Upper lobe of right lung (tissue), 1 donor: ENCODE measurements at regions not wholly inside any gene's neighbourhood (a gene's known extent, or its start where the extent isn't known, plus 50 kb on each side); places are given as distances from the start of the nearest gene placed in this dataset.
"Not testable (repeated sequence)": the region's sequence is repeated elsewhere in the genome, so short reads cannot be mapped to it uniquely, and the experiment has no call there.

ENCODE experiments used
- ATAC-seq: fragments of 200-7000 bp; cut with Tn5 transposase; one replicate; pipeline ENCODE4 v1.9.1; 2020; ENCODE audit warnings: mild to moderate bottlenecking, moderate library complexity
- DNase-seq: peaks from one replicate; pipeline ENCODE4 v3.0.0-alpha.2; 2020
- H3K27ac ChIP-seq: fragments of 200-600 bp; one replicate; pipeline ENCODE4 v1.8.0; 2022
- H3K27me3 ChIP-seq: fragments of 200-600 bp; one replicate; pipeline ENCODE4 v1.8.0; 2022; ENCODE audit warnings: mild to moderate bottlenecking
- H3K36me3 ChIP-seq: fragments of 200-600 bp; one replicate; pipeline ENCODE4 v1.8.0; 2022
- H3K4me1 ChIP-seq: fragments of 200-600 bp; one replicate; pipeline ENCODE4 v1.8.0; 2022
- H3K4me3 ChIP-seq: fragments of 200-600 bp; one replicate; pipeline ENCODE4 v1.8.0; 2022; ENCODE audit warnings: mild to moderate bottlenecking
- H3K9me3 ChIP-seq: fragments of 200-600 bp; one replicate; pipeline ENCODE4 v1.8.0; 2022
- CTCF ChIP-seq: fragments of 200-600 bp; IDR thresholded peaks from one replicate; pipeline ENCODE4 v1.8.0; 2022; ENCODE audit warnings: antibody characterized with exemption
- intact Hi-C: fragments of 100-400 bp; cut with DNase I; formaldehyde crosslinking; loops from one replicate; pipeline ENCODE4 v1.11.0; 2022
- donor health status: DM: no; HTN: yes; CAD: no; lungs with severe emphysema.

GRCh38 chr3:84717894-84718293 lies 240.9 kb upstream of the CADM2 start:
- H3K4me1 ChIP-seq, result no peaks in the 10 kb centered on the region
- no peak for DNase-seq
- no peak for ATAC-seq
- H3K27me3 ChIP-seq, result no peaks in the 10 kb centered on the region
- H3K4me3 ChIP-seq, result no peak overlapping the region
- intact Hi-C loops, result no loop called here
- no peaks in the 10 kb centered on the region for H3K9me3 ChIP-seq
- H3K36me3 ChIP-seq, result no peaks in the 10 kb centered on the region
- H3K27ac ChIP-seq, result no peak overlapping the region
- TF ChIP-seq CTCF, result no peak

- no peaks in the 10 kb centered on the region for H3K27me3 ChIP-seq
- no peaks in the 10 kb centered on the region for H3K36me3 ChIP-seq
- no peaks in the 10 kb centered on the region for H3K4me1 ChIP-seq
- ATAC-seq (no peak), DNase-seq (no peak)
- intact Hi-C loops, result no loop called here
- no peak overlapping the region for H3K4me3 ChIP-seq
- H3K27ac ChIP-seq, result no peak overlapping the region
- TF ChIP-seq CTCF, result no peak
- H3K9me3 ChIP-seq, result no peaks in the 10 kb centered on the region
Observed at GRCh38 chr3:84724877-84725276, 233.9 kb upstream of the CADM2 start.

- no peak for TF ChIP-seq CTCF
- H3K27ac ChIP-seq, result no peak overlapping the region
- ATAC-seq, result no peak
- no peaks in the 10 kb centered on the region for H3K27me3 ChIP-seq
- H3K4me1 ChIP-seq, result no peaks in the 10 kb centered on the region
- H3K9me3 ChIP-seq, result no peaks in the 10 kb centered on the region
- no peak overlapping the region for H3K4me3 ChIP-seq
- intact Hi-C loops, result no loop called here
- no peak for DNase-seq
- H3K36me3 ChIP-seq, result no peaks in the 10 kb centered on the region
Observed at GRCh38 chr3:84727616-84728015, 231.2 kb upstream of the CADM2 start.

- H3K4me1 ChIP-seq, H3K27ac ChIP-seq, H3K4me3 ChIP-seq, intact Hi-C loops, H3K9me3 ChIP-seq, DNase-seq, H3K27me3 ChIP-seq, H3K36me3 ChIP-seq: not testable (repeated sequence)
- ATAC-seq, result peak; percentile 36
Observed at GRCh38 chr3:84734731-84735130, 224.1 kb upstream of the CADM2 start.

- TF ChIP-seq CTCF, result no peak
- ATAC-seq (no peak), DNase-seq (no peak)
- no peak overlapping the region for H3K27ac ChIP-seq
- H3K4me1 ChIP-seq, result no peaks in the 10 kb centered on the region
- no peaks in the 10 kb centered on the region for H3K9me3 ChIP-seq
- intact Hi-C loops, result no loop called here
- H3K27me3 ChIP-seq, result no peaks in the 10 kb centered on the region
- H3K4me3 ChIP-seq, result no peak overlapping the region
- H3K36me3 ChIP-seq, result no peaks in the 10 kb centered on the region
Observed at GRCh38 chr3:84738086-84738485, 220.7 kb upstream of the CADM2 start.

GRCh38 chr3:84742915-84743425 lies 215.8 kb upstream of the CADM2 start:
- Histone ChIP-seq H3K9me3 (no peaks in the 10 kb centered on the region), H3K27me3 (no peaks in the 10 kb centered on the region), H3K36me3 (no peaks in the 10 kb centered on the region), H3K4me3 (no peak overlapping the region), H3K4me1 (no peaks in the 10 kb centered on the region), H3K27ac (no peak overlapping the region)
- intact Hi-C loops, result no loop called here
- DNase-seq (no peak), ATAC-seq (no peak)
- no peak for TF ChIP-seq CTCF
